GM12892 (cell line): ENCODE measurements at regions not wholly inside any gene's neighbourhood (a gene's known extent, or its start where the extent isn't known, plus 50 kb on each side); places are given as distances from the start of the nearest gene placed in this dataset.

Source experiments
- POLR2A ChIP-seq: IDR thresholded peaks from 2 replicates; pipeline ENCODE4 v1.6.1; 2011; ENCODE audit warnings: low read depth, low read length, control low read depth
- TAF1 ChIP-seq: IDR thresholded peaks from 2 replicates; pipeline ENCODE4 v1.6.1; 2011; ENCODE audit warnings: low read depth, mild to moderate bottlenecking, control low read depth, low read length, borderline replicate concordance

- TF ChIP-seq POLR2A (no peak), TAF1 (no peak)
These were observed 241.2 kb downstream of the RPIA start for GRCh38 chr2:88932686-88933085.
